Kidney (tissue), 13 donors: ENCODE measurements at regions not wholly inside any gene's neighbourhood (a gene's known extent, or its start where the extent isn't known, plus 50 kb on each side); places are given as distances from the start of the nearest gene placed in this dataset.

ENCODE experiments used
- DNase-seq, 5 donors: peaks; one replicate each; pipeline ENCODE4 v3.0.0-alpha.2; 2013 to 2020
- FAIRE-seq: peaks from 2 replicates; lab custom pipeline; 2012; peaks lifted over from hg19 to GRCh38; lab: Jason Lieb, UNC
- H3K27ac ChIP-seq, 2 donors: one replicate each; pipeline ENCODE4 v1.7.0; 2013; ENCODE audit warnings: low read depth in 2 of 2, low read length in 2 of 2, inconsistent platforms in 1 of 2
- H3K27me3 ChIP-seq: one replicate; pipeline ENCODE4 v1.7.1; 2013; ENCODE audit warnings: low read length, inconsistent platforms; ENCODE audit not compliant: control insufficient read depth, insufficient read depth
- H3K36me3 ChIP-seq, 3 donors: one replicate each; pipeline versions ENCODE4 v1.7.0 to v1.7.1; 2013; ENCODE audit warnings: low read length in 3 of 3, control low read depth in 1 of 3, inconsistent platforms in 1 of 3; ENCODE audit not compliant: insufficient read depth in 3 of 3, control insufficient read depth in 2 of 3
- H3K4me1 ChIP-seq, 3 donors: one replicate each; pipeline versions ENCODE4 v1.7.0 to v1.7.1; 2013; ENCODE audit warnings: low read length in 3 of 3, inconsistent platforms in 1 of 3, low read depth in 1 of 3; ENCODE audit not compliant: control insufficient read depth in 2 of 3, insufficient read depth in 2 of 3
- H3K4me3 ChIP-seq, 3 donors: one replicate each; pipeline versions ENCODE4 v1.7.0 to v1.8.1; 2013; ENCODE audit warnings: low read length in 3 of 3, control low read depth in 1 of 3, inconsistent platforms in 1 of 3
- H3K9ac ChIP-seq, 3 donors: one replicate each; pipeline versions ENCODE4 v1.7.0 to v1.7.1; 2013; ENCODE audit warnings: low read length in 3 of 3, control low read depth in 1 of 3, inconsistent platforms in 1 of 3
- H3K9me3 ChIP-seq, 3 donors: one replicate each; pipeline versions ENCODE4 v1.7.0 to v1.7.1; 2013; ENCODE audit warnings: low read length in 3 of 3, control low read depth in 1 of 3, inconsistent platforms in 1 of 3; ENCODE audit not compliant: control insufficient read depth in 2 of 3, insufficient read depth in 1 of 3
- intact Hi-C: fragments of 100-400 bp; cut with DNase I; formaldehyde crosslinking; loops from one replicate; pipeline ENCODE4 v1.11.1; 2022
- TF ChIP-seq, protein P1 (sequence below): IDR thresholded peaks from 3 replicates; pipeline ENCODE4 v1.5.1; 2012; ENCODE audit warnings: mild to moderate bottlenecking, moderate library complexity, borderline replicate concordance; ENCODE audit not compliant: insufficient read depth; ENCODE audit errors: extremely low read depth
- donor health status: control.
- donor health status: control.
- donor health status: control.
- donor health status: control.
- donor health status: control.
- donor health status: DM: yes; HTN: yes; CAD: no.
- donor health status: Normal renal cell carcinoma (clear cell type).

DNA sequence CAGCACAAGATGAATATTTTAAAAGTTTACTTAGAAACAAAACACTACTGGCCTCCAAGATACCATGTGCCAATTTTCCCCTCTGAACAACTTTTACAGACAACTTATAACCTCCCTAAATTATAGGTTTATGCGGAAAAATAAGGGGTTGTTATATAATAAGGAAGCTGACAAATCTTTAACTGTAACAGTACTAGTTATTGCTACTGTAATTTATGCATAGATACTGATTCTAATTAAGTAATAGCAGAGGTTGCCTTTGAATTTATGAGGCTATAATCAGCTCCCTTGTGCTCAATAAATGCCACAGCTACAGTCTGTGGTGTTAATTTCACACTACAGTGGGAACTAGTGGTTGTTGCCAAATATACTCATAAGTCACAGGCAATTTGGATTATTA is 291.3 kb upstream of the PCSK5 start:
- FAIRE-seq (no peak), DNase-seq (peak in 2 of 5 donors; percentile 26 to 56)
- H3K9me3 ChIP-seq = no peaks in the 10 kb centered on the region
- H3K27ac ChIP-seq = no peak overlapping the region
- H3K27me3 ChIP-seq = no peaks in the 10 kb centered on the region
- no peaks in the 10 kb centered on the region for H3K4me1 ChIP-seq
- no peak overlapping the region for H3K9ac ChIP-seq
- H3K4me3 ChIP-seq = no peak overlapping the region
- no peaks in the 10 kb centered on the region for H3K36me3 ChIP-seq
- TF ChIP-seq, protein P1, sequence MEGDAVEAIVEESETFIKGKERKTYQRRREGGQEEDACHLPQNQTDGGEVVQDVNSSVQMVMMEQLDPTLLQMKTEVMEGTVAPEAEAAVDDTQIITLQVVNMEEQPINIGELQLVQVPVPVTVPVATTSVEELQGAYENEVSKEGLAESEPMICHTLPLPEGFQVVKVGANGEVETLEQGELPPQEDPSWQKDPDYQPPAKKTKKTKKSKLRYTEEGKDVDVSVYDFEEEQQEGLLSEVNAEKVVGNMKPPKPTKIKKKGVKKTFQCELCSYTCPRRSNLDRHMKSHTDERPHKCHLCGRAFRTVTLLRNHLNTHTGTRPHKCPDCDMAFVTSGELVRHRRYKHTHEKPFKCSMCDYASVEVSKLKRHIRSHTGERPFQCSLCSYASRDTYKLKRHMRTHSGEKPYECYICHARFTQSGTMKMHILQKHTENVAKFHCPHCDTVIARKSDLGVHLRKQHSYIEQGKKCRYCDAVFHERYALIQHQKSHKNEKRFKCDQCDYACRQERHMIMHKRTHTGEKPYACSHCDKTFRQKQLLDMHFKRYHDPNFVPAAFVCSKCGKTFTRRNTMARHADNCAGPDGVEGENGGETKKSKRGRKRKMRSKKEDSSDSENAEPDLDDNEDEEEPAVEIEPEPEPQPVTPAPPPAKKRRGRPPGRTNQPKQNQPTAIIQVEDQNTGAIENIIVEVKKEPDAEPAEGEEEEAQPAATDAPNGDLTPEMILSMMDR = no peak
- intact Hi-C loops = no loop called here

DNA sequence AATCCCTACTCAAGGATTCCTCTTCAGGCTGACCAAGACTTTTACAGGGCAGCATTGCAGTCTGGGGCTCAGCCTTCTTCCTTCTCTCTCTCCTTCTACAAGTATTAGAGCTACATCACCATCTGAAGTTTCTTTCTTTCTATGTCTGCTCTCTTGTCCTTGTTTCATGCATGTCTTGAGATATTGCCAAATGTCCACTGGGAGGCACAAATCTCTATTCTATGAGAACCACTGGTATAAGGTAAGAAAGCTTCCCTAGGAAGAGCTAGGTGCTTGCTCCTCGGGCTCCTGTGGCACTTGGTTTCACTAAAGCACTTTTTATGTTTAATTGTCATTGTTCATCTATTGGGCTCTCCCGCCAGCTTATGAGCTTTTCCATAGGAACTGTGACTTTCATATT is 289.2 kb upstream of the PCSK5 start:
- no peaks in the 10 kb centered on the region for H3K4me1 ChIP-seq
- intact Hi-C loops = no loop called here
- H3K9me3 ChIP-seq = no peaks in the 10 kb centered on the region
- H3K9ac ChIP-seq = no peak overlapping the region
- TF ChIP-seq, protein P1 = no peak
- DNase-seq = peak in 2 of 5 donors; percentile 8 to 26
- no peaks in the 10 kb centered on the region for H3K36me3 ChIP-seq
- H3K27ac ChIP-seq = no peak overlapping the region
- no peak overlapping the region for H3K4me3 ChIP-seq
- H3K27me3 ChIP-seq = no peaks in the 10 kb centered on the region
- FAIRE-seq = no peak

DNA sequence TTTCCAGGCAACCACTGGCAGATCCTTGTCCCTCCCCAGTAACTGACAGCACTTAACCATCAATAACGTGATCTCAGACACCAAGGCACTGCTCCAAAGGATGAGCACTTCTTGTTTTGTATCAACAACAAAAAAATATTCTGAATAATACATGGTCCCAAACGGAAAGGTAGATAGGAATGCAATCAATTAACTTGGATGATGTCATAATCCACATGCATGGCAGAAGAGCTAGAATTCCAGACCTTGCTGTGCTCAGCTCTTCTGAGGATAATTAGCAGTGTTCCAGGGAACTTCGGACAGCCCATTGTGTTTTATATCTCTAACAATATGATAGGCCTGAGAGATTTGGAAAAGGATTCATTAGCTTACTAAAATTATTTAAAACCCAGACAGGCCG is 288.4 kb upstream of the PCSK5 start:
- Histone ChIP-seq H3K9me3 (no peaks in the 10 kb centered on the region), H3K27me3 (no peaks in the 10 kb centered on the region), H3K4me1 (no peaks in the 10 kb centered on the region), H3K4me3 (no peak overlapping the region), H3K27ac (no peak overlapping the region), H3K9ac (no peak overlapping the region), H3K36me3 (no peaks in the 10 kb centered on the region)
- FAIRE-seq = no peak
- TF ChIP-seq, protein P1 = no peak
- DNase-seq = no peak
- intact Hi-C loops = no loop called here

DNA sequence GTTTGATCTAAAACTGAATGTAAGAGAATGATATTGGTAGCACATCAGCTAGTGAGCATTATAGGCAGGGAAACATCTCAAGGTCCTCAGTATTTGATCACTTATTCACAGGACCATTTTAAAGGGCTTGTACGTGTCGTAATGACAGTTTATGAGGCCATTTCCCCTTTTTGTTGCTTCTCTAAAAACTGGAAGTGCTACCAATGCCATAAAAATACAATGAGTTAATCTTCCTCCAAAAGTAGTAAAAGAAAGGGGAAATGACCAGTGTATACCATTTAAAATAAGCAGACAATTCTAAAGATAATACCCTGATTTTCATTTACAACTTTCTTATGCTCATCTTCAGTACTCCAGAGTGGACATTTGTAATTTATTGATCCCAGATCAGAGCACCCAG is 285.8 kb upstream of the PCSK5 start:
- no peak for DNase-seq
- Histone ChIP-seq H3K9ac (no peak overlapping the region), H3K36me3 (no peaks in the 10 kb centered on the region), H3K9me3 (no peaks in the 10 kb centered on the region), H3K4me1 (no peaks in the 10 kb centered on the region), H3K27ac (no peak overlapping the region), H3K4me3 (no peak overlapping the region), H3K27me3 (no peaks in the 10 kb centered on the region)
- intact Hi-C loops = no loop called here
- FAIRE-seq = no peak
- TF ChIP-seq, protein P1 = no peak
